ENCODE measurements at regions not wholly inside any gene's neighbourhood (a gene's known extent, or its start where the extent isn't known, plus 50 kb on each side); places are given as distances from the start of the nearest gene placed in this dataset.
A peak's percentile ranks its signal among the peaks of the same experiment; 100 is the strongest.
"Not testable (repeated sequence)": the region's sequence is repeated elsewhere in the genome, so short reads cannot be mapped to it uniquely, and the experiment has no call there.

- not testable (repeated sequence) for DNase-seq
These were observed 1402.2 kb downstream of the RPIA start for GRCh38 chr2:90093571-90094270.

- not testable (repeated sequence) for DNase-seq
These were observed 1406.1 kb downstream of the RPIA start for GRCh38 chr2:90097617-90098016.

- DNase-seq: peak; percentile 0
These were observed 1413.7 kb downstream of the RPIA start for GRCh38 chr2:90105142-90105541.

- DNase-seq: not testable (repeated sequence)
These were observed 1431.9 kb downstream of the RPIA start for GRCh38 chr2:90123409-90123808.

GRCh38 chr2:90139046-90139445 is 1447.6 kb downstream of the RPIA start:
- DNase-seq: not testable (repeated sequence)

- not testable (repeated sequence) for DNase-seq
These were observed 1450.1 kb downstream of the RPIA start for GRCh38 chr2:90141558-90141957.

DNA sequence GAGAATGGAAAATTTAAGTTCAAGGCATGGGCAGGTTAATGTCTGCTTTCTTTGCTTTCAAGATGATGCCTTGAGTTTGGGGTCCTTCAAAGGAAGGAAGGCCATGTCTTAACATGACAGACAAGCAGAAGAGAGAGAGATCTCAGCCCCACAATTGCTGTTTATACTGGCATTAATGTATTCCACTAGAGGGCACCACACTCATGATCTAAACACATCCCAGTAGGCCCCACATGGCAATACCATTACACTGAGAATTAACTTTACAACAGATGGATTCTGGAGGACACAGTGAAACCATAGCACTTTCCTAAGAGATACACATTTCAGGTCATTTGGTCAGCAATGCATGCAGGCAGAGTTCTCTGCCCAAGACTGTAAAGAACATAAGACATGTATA is 1460.3 kb downstream of the RPIA start:
- not testable (repeated sequence) for DNase-seq

DNA sequence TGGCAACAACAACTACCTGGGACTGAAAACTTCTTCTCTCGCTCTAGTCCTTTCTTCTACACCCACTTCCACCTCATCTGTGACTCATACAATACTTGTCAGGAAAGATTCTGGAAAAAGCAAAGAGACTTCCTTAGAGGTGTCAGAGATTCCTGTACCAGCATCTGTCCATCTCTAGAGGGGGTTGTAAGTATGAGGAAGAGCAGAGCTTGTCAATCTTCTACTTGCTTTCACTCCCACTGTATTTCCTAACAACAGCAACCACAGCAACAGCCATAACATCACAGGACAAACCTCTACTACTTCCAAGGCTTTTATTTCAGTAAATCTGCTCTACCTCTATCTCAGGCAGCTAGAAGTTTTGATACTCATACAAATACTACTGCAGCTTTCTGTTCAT is 1479.5 kb downstream of the RPIA start:
- not testable (repeated sequence) for DNase-seq

- DNase-seq: not testable (repeated sequence)
These were observed 1481.6 kb downstream of the RPIA start for GRCh38 chr2:90173081-90173480.

DNA sequence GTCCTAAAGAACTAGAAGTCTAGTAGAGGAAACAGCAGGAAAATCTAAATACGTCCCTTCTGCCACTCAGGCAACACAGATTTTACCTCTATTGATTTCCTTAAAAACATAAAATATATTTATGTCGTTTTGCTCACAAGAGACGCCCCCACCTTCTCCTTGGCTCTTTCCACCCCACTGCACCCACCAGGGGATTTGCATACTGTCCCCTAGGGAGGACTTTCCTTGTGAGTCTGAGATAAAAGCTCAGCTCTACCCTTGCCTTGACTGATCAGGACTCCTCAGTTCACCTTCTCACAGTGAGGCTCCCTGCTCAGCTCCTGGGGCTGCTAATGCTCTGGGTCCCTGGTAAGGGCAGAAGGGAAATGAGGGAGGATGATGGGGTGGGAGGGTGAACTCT is 1488.1 kb downstream of the RPIA start:
- not testable (repeated sequence) for DNase-seq

- peak; percentile 6 for DNase-seq
These were observed 1516.1 kb downstream of the RPIA start for GRCh38 chr2:90207454-90208058.

GRCh38 chr2:90209009-90209408 is 1517.5 kb downstream of the RPIA start:
- no peak for DNase-seq

DNA sequence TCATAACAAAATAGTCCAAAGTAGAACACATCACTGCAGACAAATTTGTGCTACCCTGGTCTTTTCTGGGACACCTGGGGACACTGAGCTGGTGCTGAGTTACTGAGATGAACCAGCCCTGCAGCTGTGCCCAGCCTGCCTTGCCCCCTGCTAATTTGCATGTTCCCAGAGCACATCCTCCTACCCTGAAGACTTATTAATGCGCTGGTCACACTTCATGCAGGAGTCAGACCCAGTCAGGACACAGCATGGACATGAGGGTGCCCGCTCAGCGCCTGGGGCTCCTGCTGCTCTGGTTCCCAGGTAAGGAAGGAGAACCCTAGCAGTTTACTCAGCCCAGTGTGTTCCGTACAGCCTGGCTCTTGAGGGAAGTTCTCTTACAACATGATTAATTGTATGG is 1518.3 kb downstream of the RPIA start:
- DNase-seq: no peak

GRCh38 chr2:90215880-90216279 is 1524.4 kb downstream of the RPIA start:
- DNase-seq: not testable (repeated sequence)

DNA sequence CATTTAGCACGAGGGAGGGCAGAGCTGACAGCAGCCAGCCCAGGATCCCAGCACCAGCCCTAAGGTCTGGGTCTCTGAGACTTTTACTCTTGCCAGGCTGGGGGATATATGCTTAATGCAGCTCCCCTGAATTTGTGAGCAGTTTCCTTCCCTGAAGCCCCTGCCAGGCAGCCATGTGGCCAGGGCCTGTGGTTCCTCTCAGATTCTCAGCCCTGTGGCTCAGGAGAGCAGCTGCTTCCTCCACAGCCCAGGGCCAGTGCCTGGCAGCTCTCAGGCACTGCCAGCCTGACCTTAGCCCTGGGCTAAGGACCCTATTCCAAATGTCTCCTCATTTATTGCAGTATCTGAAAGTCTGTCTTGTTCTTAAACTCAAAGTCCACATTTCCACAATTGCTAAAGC is 1525.3 kb downstream of the RPIA start:
- DNase-seq: not testable (repeated sequence)

GRCh38 chr2:90218534-90218933 is 1527.1 kb downstream of the RPIA start:
- DNase-seq: not testable (repeated sequence)

- not testable (repeated sequence) for DNase-seq
These were observed 1529.3 kb downstream of the RPIA start for GRCh38 chr2:90220623-90221299.

- no peak for DNase-seq
These were observed 1529.8 kb downstream of the RPIA start for GRCh38 chr2:90221300-90221651.

GRCh38 chr2:90224767-90225166 is 1533.3 kb downstream of the RPIA start:
- not testable (repeated sequence) for DNase-seq

DNA sequence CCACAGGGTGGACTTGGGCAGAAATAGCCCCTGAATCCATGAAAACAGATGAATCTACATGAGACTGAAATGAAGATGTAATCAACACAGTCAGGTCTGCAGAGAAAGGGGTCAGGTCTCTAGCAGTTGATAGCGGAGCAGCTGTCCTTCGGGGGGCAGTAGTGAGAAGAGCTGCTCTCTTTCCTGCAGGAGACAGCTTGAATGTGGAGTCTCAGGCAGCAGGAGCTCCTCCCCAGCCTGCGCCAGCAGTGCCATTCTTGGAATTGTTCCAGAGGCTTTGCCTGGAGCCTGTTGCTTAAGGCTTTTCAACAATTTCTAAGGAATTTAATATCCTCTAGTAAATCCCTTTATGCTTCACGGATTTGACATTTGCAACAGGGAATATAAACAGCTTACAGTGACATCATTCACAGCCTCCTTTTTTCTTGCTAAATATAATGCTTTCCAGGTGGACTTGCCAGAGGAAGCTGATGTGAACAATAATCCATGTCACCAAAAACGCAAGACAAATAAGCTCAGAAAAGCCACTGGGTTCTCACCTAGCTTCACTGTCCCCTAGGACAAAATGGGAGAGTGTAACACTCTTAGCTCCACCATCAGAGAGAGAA is 1535.1 kb downstream of the RPIA start:
- DNase-seq: peak; percentile 0

GRCh38 chr2:90231199-90231598 is 1539.7 kb downstream of the RPIA start:
- not testable (repeated sequence) for DNase-seq

DNA sequence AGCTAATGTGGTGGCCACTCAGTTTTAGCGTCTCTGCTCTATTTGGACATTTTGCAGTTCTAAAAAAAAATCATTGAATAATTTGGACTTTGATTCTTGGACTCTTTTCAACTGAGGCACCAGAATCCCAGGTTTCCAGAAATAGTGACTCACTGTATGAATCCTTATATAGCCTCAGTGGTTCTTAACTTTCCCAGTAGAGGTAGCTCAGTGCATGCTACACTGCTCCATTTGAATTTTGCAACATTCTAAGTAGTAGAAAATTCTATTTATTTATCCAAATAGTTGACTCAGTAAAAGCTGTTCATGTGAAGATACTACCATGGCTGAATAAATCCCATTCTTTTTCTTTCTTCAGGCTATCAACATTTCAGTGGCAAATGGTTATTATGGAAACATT is 1544.0 kb downstream of the RPIA start:
- DNase-seq: not testable (repeated sequence)

DNA sequence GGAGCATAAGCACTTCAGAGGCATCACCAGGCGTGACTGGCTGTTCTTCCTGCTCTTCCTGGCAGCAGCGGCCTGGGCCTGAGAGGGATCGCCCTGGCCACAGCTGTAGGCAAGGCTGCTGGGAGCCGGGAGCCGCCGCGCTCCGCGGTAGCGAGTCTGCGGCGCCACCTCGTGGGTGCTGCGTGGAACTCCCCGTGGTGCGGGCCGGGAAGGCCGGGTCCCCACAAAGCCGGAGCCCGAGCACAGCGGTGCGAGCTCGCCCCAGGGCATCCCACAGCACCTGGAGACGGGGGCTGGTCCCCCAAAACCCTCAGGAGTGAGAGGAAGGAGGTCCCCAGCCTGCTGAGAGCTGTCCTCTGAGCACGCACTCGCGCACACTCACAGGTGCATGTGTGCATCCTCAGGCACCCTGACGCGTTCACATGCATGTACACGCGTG is 1546.5 kb downstream of the RPIA start:
- DNase-seq: not testable (repeated sequence)

All from OCI-M1 (cell line).